CD4-positive, alpha-beta T cell treated with Interleukin-6 at 100 ng/mL for 8 hours (primary cell): ENCODE measurements at regions not wholly inside any gene's neighbourhood (a gene's known extent, or its start where the extent isn't known, plus 50 kb on each side); places are given as distances from the start of the nearest gene placed in this dataset.
A peak's percentile ranks its signal among the peaks of the same experiment; 100 is the strongest.

Experiments used
- DNase-seq: peaks from one replicate; pipeline ENCODE4 v3.0.0-alpha.2; 2020; ENCODE audit warnings: mixed read lengths, low spot score

GRCh38 chr7:94054130-94054529, 50.0 kb upstream of the BET1 start:
- no peak for DNase-seq

GRCh38 chr7:94055963-94056362, 51.8 kb upstream of the BET1 start:
- no peak for DNase-seq

- DNase-seq: no peak
These were observed 52.6 kb upstream of the BET1 start for GRCh38 chr7:94056796-94057207.

GRCh38 chr7:94057955-94058354, 53.8 kb upstream of the BET1 start:
- DNase-seq: no peak

- DNase-seq: no peak
These were observed 55.6 kb upstream of the BET1 start for GRCh38 chr7:94059746-94060145.

GRCh38 chr7:94060752-94061151, 56.6 kb upstream of the BET1 start:
- no peak for DNase-seq

GRCh38 chr7:94061326-94061725, 57.2 kb upstream of the BET1 start:
- DNase-seq: no peak

- DNase-seq: no peak
These were observed 58.2 kb upstream of the BET1 start for GRCh38 chr7:94062372-94062771.

- no peak for DNase-seq
These were observed 60.5 kb upstream of the BET1 start for GRCh38 chr7:94064541-94065191.

- DNase-seq: no peak
These were observed 62.9 kb upstream of the BET1 start for GRCh38 chr7:94067047-94067446.

GRCh38 chr7:94067506-94067905, 63.4 kb upstream of the BET1 start:
- DNase-seq: no peak

GRCh38 chr7:94069162-94069739, 65.1 kb upstream of the BET1 start:
- DNase-seq: no peak

- no peak for DNase-seq
These were observed 76.4 kb upstream of the BET1 start for GRCh38 chr7:94080551-94080950.

GRCh38 chr7:94082126-94082525, 78.0 kb upstream of the BET1 start:
- no peak for DNase-seq

- peak; percentile 51 for DNase-seq
These were observed 83.7 kb upstream of the BET1 start for GRCh38 chr7:94087664-94088352.

- DNase-seq: no peak
These were observed 84.4 kb upstream of the BET1 start for GRCh38 chr7:94088560-94088959.

GRCh38 chr7:94089806-94090205, 85.7 kb upstream of the BET1 start:
- DNase-seq: no peak

- DNase-seq: no peak
These were observed 88.8 kb upstream of the BET1 start for GRCh38 chr7:94092980-94093379.

- no peak for DNase-seq
These were observed 90.1 kb upstream of the BET1 start for GRCh38 chr7:94094298-94094697.

- no peak for DNase-seq
These were observed 91.3 kb upstream of the BET1 start for GRCh38 chr7:94095316-94096009.

GRCh38 chr7:94099679-94100078, 95.5 kb upstream of the BET1 start:
- DNase-seq: no peak

GRCh38 chr7:94100723-94101345, 96.7 kb upstream of the BET1 start:
- DNase-seq: no peak

- DNase-seq: no peak
These were observed 100.1 kb upstream of the BET1 start for GRCh38 chr7:94104301-94104700.
